ENCODE measurements at regions not wholly inside any gene's neighbourhood (a gene's known extent, or its start where the extent isn't known, plus 50 kb on each side); places are given as distances from the start of the nearest gene placed in this dataset.
A peak's percentile ranks its signal among the peaks of the same experiment; 100 is the strongest.

DNA sequence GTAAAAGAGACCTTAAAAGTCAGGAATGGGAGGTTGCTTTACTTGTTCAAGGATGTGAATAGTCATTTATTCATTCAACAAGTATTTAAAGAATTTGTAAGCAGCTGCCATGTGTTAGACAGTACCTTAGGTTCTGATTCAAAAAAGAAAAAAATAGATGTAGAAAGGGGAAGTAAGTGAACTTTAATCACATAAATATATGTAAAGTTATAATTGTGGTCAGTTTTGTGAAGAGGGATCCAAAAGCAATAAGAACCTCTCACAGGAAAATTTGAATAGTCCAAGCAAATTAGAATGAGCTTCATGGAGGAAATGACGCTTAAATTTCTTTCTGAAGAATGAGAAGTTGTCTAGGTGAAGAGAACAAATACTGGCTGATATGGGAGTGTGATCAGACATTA is 596.1 kb upstream of the CITED2 start:
- DNase-seq (ENCODE audit: low read depth): peak; percentile 83
- Histone ChIP-seq H3K4me3 (ENCODE audit: insufficient read depth, low read depth, low read length) (no peak overlapping the region), H3K4me1 (ENCODE audit: insufficient read depth, low read length) (peaks cover 10% of the 10 kb centered on the region), H4K20me1 (ENCODE audit: insufficient read depth, low read length) (no peaks in the 10 kb centered on the region), H3K9ac (ENCODE audit: low read length) (no peak overlapping the region), H3K27me3 (ENCODE audit: insufficient read depth, low read length) (no peaks in the 10 kb centered on the region), H3K9me3 (ENCODE audit: insufficient read depth, low read depth, low read length) (no peaks in the 10 kb centered on the region), H3K36me3 (ENCODE audit: insufficient read depth, low read length) (no peaks in the 10 kb centered on the region), H3K4me2 (ENCODE audit: low read length) (peak overlapping the region; percentile 0), H3K27ac (ENCODE audit: low read depth, low read length) (peak overlapping the region; percentile 43), H3K79me2 (ENCODE audit: insufficient read depth, low read length) (no peaks in the 10 kb centered on the region), H2AFZ (ENCODE audit: low read depth, low read length) (no peak overlapping the region)
- Mint-ChIP-seq H3K9me3 (ENCODE audit: unreplicated experiment) (no peaks in the 10 kb centered on the region), H3K36me3 (ENCODE audit: low read depth, unreplicated experiment) (peaks cover 1% of the 10 kb centered on the region), H3K27ac (ENCODE audit: unreplicated experiment) (peak overlapping the region; percentile 89), H3K4me3 (ENCODE audit: unreplicated experiment) (no peak overlapping the region), H3K27me3 (ENCODE audit: low read depth, unreplicated experiment) (no peaks in the 10 kb centered on the region), H3K4me1 (ENCODE audit: low read depth, unreplicated experiment) (peaks cover 24% of the 10 kb centered on the region)
- FAIRE-seq: peak; percentile 78
- TF ChIP-seq EZH2 (IDR thresholded peaks at IDR 0.05; ENCODE audit: insufficient read depth, low read length): no peak
- TF ChIP-seq, protein P1, sequence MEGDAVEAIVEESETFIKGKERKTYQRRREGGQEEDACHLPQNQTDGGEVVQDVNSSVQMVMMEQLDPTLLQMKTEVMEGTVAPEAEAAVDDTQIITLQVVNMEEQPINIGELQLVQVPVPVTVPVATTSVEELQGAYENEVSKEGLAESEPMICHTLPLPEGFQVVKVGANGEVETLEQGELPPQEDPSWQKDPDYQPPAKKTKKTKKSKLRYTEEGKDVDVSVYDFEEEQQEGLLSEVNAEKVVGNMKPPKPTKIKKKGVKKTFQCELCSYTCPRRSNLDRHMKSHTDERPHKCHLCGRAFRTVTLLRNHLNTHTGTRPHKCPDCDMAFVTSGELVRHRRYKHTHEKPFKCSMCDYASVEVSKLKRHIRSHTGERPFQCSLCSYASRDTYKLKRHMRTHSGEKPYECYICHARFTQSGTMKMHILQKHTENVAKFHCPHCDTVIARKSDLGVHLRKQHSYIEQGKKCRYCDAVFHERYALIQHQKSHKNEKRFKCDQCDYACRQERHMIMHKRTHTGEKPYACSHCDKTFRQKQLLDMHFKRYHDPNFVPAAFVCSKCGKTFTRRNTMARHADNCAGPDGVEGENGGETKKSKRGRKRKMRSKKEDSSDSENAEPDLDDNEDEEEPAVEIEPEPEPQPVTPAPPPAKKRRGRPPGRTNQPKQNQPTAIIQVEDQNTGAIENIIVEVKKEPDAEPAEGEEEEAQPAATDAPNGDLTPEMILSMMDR (IDR thresholded peaks at IDR 0.05; ENCODE audit: insufficient read depth, low read depth, low read length): no peak

GRCh38 chr6:139967497-139967896 is 593.0 kb upstream of the CITED2 start:
- Histone ChIP-seq H3K9ac (ENCODE audit: low read length) (no peak overlapping the region), H3K36me3 (ENCODE audit: insufficient read depth, low read length) (no peaks in the 10 kb centered on the region), H3K9me3 (ENCODE audit: insufficient read depth, low read depth, low read length) (no peaks in the 10 kb centered on the region), H3K27me3 (ENCODE audit: insufficient read depth, low read length) (no peaks in the 10 kb centered on the region), H3K4me1 (ENCODE audit: insufficient read depth, low read length) (peaks cover 6% of the 10 kb centered on the region), H3K79me2 (ENCODE audit: insufficient read depth, low read length) (no peaks in the 10 kb centered on the region), H3K27ac (ENCODE audit: low read depth, low read length) (no peak overlapping the region), H3K4me3 (ENCODE audit: insufficient read depth, low read depth, low read length) (no peak overlapping the region), H2AFZ (ENCODE audit: low read depth, low read length) (no peak overlapping the region), H3K4me2 (ENCODE audit: low read length) (no peak overlapping the region), H4K20me1 (ENCODE audit: insufficient read depth, low read length) (no peaks in the 10 kb centered on the region)
- Mint-ChIP-seq H3K27me3 (ENCODE audit: low read depth, unreplicated experiment) (no peaks in the 10 kb centered on the region), H3K4me1 (ENCODE audit: low read depth, unreplicated experiment) (peaks cover 22% of the 10 kb centered on the region), H3K9me3 (ENCODE audit: unreplicated experiment) (no peaks in the 10 kb centered on the region), H3K27ac (ENCODE audit: unreplicated experiment) (no peak overlapping the region), H3K4me3 (ENCODE audit: unreplicated experiment) (no peak overlapping the region), H3K36me3 (ENCODE audit: low read depth, unreplicated experiment) (peaks cover 1% of the 10 kb centered on the region)
- no peak for TF ChIP-seq EZH2 (IDR thresholded peaks at IDR 0.05; ENCODE audit: insufficient read depth, low read length)
- TF ChIP-seq, protein P1 (IDR thresholded peaks at IDR 0.05; ENCODE audit: insufficient read depth, low read depth, low read length): no peak
- FAIRE-seq (peak; percentile 70), DNase-seq (ENCODE audit: low read depth) (peak; percentile 28)

DNA sequence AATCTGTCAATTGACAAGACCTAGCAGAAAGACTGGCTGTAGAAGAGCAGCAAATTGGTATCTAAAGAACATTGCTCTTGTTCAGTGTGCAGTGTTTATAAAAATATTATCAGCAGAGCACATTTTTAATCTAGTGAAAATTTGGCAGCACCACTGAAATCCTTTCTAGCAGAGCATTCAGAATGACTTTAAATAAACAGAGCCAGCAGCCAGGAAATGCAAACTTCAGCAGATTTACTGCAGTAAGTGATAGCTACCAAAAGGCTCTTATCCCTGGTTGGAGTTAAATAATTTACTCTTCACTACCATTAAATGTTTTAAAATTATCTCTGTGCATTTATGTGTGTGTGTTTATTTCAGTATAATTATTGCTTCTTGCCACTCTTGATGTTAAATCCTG is 590.9 kb upstream of the CITED2 start:
- H2AFZ ChIP-seq (ENCODE audit: low read depth, low read length): no peak overlapping the region
- no peak overlapping the region for H3K4me3 ChIP-seq (ENCODE audit: insufficient read depth, low read depth, low read length)
- H4K20me1 ChIP-seq (ENCODE audit: insufficient read depth, low read length): no peaks in the 10 kb centered on the region
- H3K36me3 ChIP-seq (ENCODE audit: insufficient read depth, low read length): no peaks in the 10 kb centered on the region
- no peaks in the 10 kb centered on the region for H3K27me3 ChIP-seq (ENCODE audit: insufficient read depth, low read length)
- no peaks in the 10 kb centered on the region for H3K79me2 ChIP-seq (ENCODE audit: insufficient read depth, low read length)
- peak; percentile 53 for DNase-seq (ENCODE audit: low read depth)
- H3K9me3 ChIP-seq (ENCODE audit: insufficient read depth, low read depth, low read length): no peaks in the 10 kb centered on the region
- no peak overlapping the region for H3K9ac ChIP-seq (ENCODE audit: low read length)
- peaks cover 14% of the 10 kb centered on the region for H3K4me1 Mint-ChIP-seq (ENCODE audit: low read depth, unreplicated experiment)
- H3K4me2 ChIP-seq (ENCODE audit: low read length): no peak overlapping the region
- no peak overlapping the region for H3K4me3 Mint-ChIP-seq (ENCODE audit: unreplicated experiment)
- no peaks in the 10 kb centered on the region for H3K9me3 Mint-ChIP-seq (ENCODE audit: unreplicated experiment)
- H3K27ac Mint-ChIP-seq (ENCODE audit: unreplicated experiment): no peak overlapping the region
- no peak overlapping the region for H3K27ac ChIP-seq (ENCODE audit: low read depth, low read length)
- peaks cover 6% of the 10 kb centered on the region for H3K4me1 ChIP-seq (ENCODE audit: insufficient read depth, low read length)
- FAIRE-seq: peak; percentile 17
- TF ChIP-seq, protein P1 (IDR thresholded peaks at IDR 0.05; ENCODE audit: insufficient read depth, low read depth, low read length): no peak
- TF ChIP-seq EZH2 (IDR thresholded peaks at IDR 0.05; ENCODE audit: insufficient read depth, low read length): no peak
- peaks cover 1% of the 10 kb centered on the region for H3K36me3 Mint-ChIP-seq (ENCODE audit: low read depth, unreplicated experiment)
- no peaks in the 10 kb centered on the region for H3K27me3 Mint-ChIP-seq (ENCODE audit: low read depth, unreplicated experiment)
